OCI-LY7 (cell line): ENCODE measurements at regions not wholly inside any gene's neighbourhood (a gene's known extent, or its start where the extent isn't known, plus 50 kb on each side); places are given as distances from the start of the nearest gene placed in this dataset.

Source experiments
- BruUV-seq: library from RNA; stranded (reverse); fragments of 400-500 nt; replicated peaks from 2 replicates; lab custom pipeline; 2021; lab: Mats Ljungman, UMichigan
- CTCF ChIA-PET: fragments of 300-600 bp; sonication (Branson Sonifier 250); formaldehyde crosslinking; loops from one replicate; lab custom pipeline; 2022; ENCODE audit warnings: antibody characterized with exemption; ENCODE audit not compliant: unreplicated experiment; lab: Charles Lee
- POLR2A ChIA-PET: fragments of 300-600 bp; sonication (Branson Sonifier 250); formaldehyde crosslinking; loops from one replicate; lab custom pipeline; 2022; ENCODE audit warnings: antibody characterized with exemption; lab: Charles Lee
- DNase-seq: peaks from one replicate; pipeline ENCODE4 v3.0.0-alpha.2; 2015; ENCODE audit warnings: low spot score
- H2AFZ ChIP-seq: fragments of 200-600 bp; sonication (generic), shearing (Covaris generic); 2 replicates; pipeline ENCODE4 v1.6.1; 2014; ENCODE audit warnings: mild to moderate bottlenecking, antibody characterized with exemption, low read length, moderate library complexity
- H3K27ac ChIP-seq: fragments of 200-600 bp; sonication (generic); 2 replicates; pipeline ENCODE4 v1.5.1; 2014; ENCODE audit warnings: mixed run types, low read depth, mild to moderate bottlenecking, moderate library complexity, low read length, inconsistent platforms; ENCODE audit not compliant: poor library complexity, severe bottlenecking
- H3K36me3 ChIP-seq: fragments of 200-600 bp; sonication (generic); 2 replicates; pipeline ENCODE4 v1.6.1; 2014; ENCODE audit warnings: mild to moderate bottlenecking, antibody characterized with exemption, low read length, moderate library complexity, mixed read lengths; ENCODE audit not compliant: insufficient read depth
- H3K4me1 ChIP-seq: fragments of 200-600 bp; sonication (generic); 2 replicates; pipeline ENCODE4 v1.5.1; 2014; ENCODE audit warnings: mild to moderate bottlenecking, low read length; ENCODE audit not compliant: insufficient read depth, poor library complexity, severe bottlenecking
- H3K4me2 ChIP-seq: fragments of 200-600 bp; sonication (generic); 2 replicates; pipeline ENCODE4 v1.6.1; 2014; ENCODE audit warnings: mild to moderate bottlenecking, low read length
- H3K4me3 ChIP-seq: fragments of 200-600 bp; sonication (generic); 2 replicates; pipeline ENCODE4 v1.5.1; 2014; ENCODE audit warnings: mild to moderate bottlenecking, low read depth, low read length; ENCODE audit not compliant: poor library complexity, severe bottlenecking
- H3K79me2 ChIP-seq: fragments of 200-600 bp; sonication (generic); 2 replicates; pipeline ENCODE4 v1.6.1; 2016; ENCODE audit warnings: low read depth, mild to moderate bottlenecking, low read length, moderate library complexity, mixed read lengths; ENCODE audit not compliant: insufficient read depth
- H3K9me2 ChIP-seq: fragments of 200-600 bp; sonication (generic); 2 replicates; pipeline ENCODE4 v1.6.1; 2016; ENCODE audit warnings: mild to moderate bottlenecking, low read length, mixed read lengths; ENCODE audit not compliant: insufficient read depth
- H3K9me3 ChIP-seq: fragments of 200-600 bp; sonication (generic); 2 replicates; pipeline ENCODE4 v1.6.1; 2014; ENCODE audit warnings: mild to moderate bottlenecking, mixed run types, low read length, mixed read lengths
- H4K20me1 ChIP-seq: fragments of 200-600 bp; sonication (generic); 2 replicates; pipeline ENCODE4 v1.6.1; 2014; ENCODE audit warnings: mild to moderate bottlenecking, antibody characterized with exemption, low read length, moderate library complexity, mixed read lengths; ENCODE audit not compliant: insufficient read depth
- EZH2phosphoT487 ChIP-seq: fragments of 200-600 bp; sonication (generic); IDR thresholded peaks from 2 replicates; pipeline ENCODE4 v1.6.1; 2018; ENCODE audit warnings: low read depth, borderline replicate concordance, mild to moderate bottlenecking, mixed run types, antibody characterized with exemption, low read length, moderate library complexity, mixed read lengths
- intact Hi-C: fragments of 100-400 bp; cut with micrococcal nuclease; formaldehyde crosslinking; loops from one replicate; pipeline ENCODE4 v1.10.0; 2022; ENCODE audit not compliant: unreplicated experiment
- TF ChIP-seq, protein P1 (sequence below): fragments of 200-600 bp; sonication (generic); conservative IDR thresholded peaks from 2 replicates; pipeline ENCODE4 v1.5.1; 2014; ENCODE audit warnings: mild to moderate bottlenecking, antibody characterized with exemption, low read length, moderate library complexity, mixed read lengths

DNA sequence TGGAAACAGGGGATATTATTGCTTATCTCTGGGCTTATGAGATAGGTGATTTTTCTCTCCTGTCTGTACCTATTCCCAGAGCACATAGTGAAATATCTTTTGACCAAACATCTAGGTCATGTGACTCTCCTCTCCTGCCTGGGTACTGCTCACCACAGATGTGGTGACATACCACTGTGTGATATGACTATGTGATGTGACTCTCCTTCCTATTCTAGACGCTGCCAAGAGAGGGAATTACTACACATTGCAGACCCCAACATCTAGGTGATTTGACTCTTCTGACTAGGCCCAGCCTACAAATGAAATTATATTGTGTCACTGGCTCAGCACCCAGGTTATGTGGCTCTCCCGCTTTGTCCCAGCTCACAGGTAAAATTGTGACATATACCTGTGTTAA lies 996.3 kb upstream of the TSPY4 start:
- Histone ChIP-seq H4K20me1 (no peaks in the 10 kb centered on the region), H3K4me1 (no peaks in the 10 kb centered on the region), H3K27ac (no peak overlapping the region), H3K36me3 (no peaks in the 10 kb centered on the region), H3K4me3 (no peak overlapping the region), H3K79me2 (no peaks in the 10 kb centered on the region), H3K9me3 (no peaks in the 10 kb centered on the region), H2AFZ (no peak overlapping the region), H3K9me2 (no peaks in the 10 kb centered on the region), H3K4me2 (no peak overlapping the region)
- no peak for TF ChIP-seq EZH2phosphoT487
- TF ChIP-seq, protein P1, sequence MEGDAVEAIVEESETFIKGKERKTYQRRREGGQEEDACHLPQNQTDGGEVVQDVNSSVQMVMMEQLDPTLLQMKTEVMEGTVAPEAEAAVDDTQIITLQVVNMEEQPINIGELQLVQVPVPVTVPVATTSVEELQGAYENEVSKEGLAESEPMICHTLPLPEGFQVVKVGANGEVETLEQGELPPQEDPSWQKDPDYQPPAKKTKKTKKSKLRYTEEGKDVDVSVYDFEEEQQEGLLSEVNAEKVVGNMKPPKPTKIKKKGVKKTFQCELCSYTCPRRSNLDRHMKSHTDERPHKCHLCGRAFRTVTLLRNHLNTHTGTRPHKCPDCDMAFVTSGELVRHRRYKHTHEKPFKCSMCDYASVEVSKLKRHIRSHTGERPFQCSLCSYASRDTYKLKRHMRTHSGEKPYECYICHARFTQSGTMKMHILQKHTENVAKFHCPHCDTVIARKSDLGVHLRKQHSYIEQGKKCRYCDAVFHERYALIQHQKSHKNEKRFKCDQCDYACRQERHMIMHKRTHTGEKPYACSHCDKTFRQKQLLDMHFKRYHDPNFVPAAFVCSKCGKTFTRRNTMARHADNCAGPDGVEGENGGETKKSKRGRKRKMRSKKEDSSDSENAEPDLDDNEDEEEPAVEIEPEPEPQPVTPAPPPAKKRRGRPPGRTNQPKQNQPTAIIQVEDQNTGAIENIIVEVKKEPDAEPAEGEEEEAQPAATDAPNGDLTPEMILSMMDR: no peak
- POLR2A ChIA-PET: no interaction called here
- BruUV-seq: no TSS peak
- DNase-seq: no peak
- CTCF ChIA-PET: no interaction called here
- intact Hi-C loops: no loop called here

DNA sequence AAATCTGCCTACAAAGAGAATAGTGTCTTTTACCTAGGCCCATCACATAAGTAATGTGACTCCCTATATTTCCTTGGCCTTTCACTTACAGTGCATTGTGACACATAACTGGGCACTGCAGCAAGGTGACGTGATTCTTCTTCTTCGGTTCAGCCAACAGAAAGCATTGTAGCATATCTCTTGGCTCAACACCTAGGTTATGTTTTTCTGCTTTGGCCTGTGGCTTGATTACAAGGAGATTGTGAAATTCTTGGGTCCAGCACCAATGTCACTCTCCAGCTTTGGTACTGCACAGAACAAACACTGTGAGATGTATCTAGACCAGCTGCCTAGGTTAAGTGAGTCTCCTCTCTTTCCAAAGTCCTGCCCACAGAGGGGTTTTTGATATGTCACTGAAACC lies 995.1 kb upstream of the TSPY4 start:
- no peaks in the 10 kb centered on the region for H3K79me2 ChIP-seq
- no peaks in the 10 kb centered on the region for H3K36me3 ChIP-seq
- no peaks in the 10 kb centered on the region for H3K4me1 ChIP-seq
- no TSS peak for BruUV-seq
- H3K4me3 ChIP-seq: no peak overlapping the region
- H3K9me2 ChIP-seq: no peaks in the 10 kb centered on the region
- no peak overlapping the region for H2AFZ ChIP-seq
- no peak for DNase-seq
- no peak for TF ChIP-seq EZH2phosphoT487
- TF ChIP-seq, protein P1: no peak
- intact Hi-C loops: no loop called here
- ChIA-PET CTCF (no interaction called here), POLR2A (no interaction called here)
- no peaks in the 10 kb centered on the region for H4K20me1 ChIP-seq
- H3K4me2 ChIP-seq: no peak overlapping the region
- no peaks in the 10 kb centered on the region for H3K9me3 ChIP-seq
- H3K27ac ChIP-seq: no peak overlapping the region

DNA sequence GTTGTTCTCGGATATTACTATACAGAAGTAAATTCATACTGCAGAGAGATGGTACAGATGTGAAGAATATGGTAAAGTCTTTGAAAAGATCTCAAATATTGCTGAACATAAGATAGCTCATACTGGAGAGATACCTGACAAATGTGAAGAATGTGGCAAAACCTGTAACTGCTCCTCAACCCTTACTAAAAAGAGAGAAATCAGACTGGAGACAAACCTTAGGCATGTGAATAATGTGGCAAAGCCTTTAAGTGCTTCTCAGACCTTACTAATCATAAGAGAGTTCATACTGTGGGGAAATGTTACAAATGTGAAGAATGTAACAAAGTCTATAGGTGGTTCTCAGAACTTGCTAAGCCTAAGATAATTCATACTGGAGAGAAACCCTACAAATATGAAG lies 986.0 kb upstream of the TSPY4 start:
- H3K9me2 ChIP-seq: no peaks in the 10 kb centered on the region
- BruUV-seq: no TSS peak
- no peaks in the 10 kb centered on the region for H3K79me2 ChIP-seq
- H3K4me3 ChIP-seq: no peak overlapping the region
- no peak overlapping the region for H2AFZ ChIP-seq
- POLR2A ChIA-PET: interaction anchor here (0.6 to 0.8 kb wide), 2 partner anchors 258 to 325 kb away, joined by 3 read pairs; no protein-coding TSS in a partner anchor
- no peaks in the 10 kb centered on the region for H4K20me1 ChIP-seq
- no peaks in the 10 kb centered on the region for H3K4me1 ChIP-seq
- intact Hi-C loops: no loop called here
- no peaks in the 10 kb centered on the region for H3K36me3 ChIP-seq
- CTCF ChIA-PET: no interaction called here
- H3K4me2 ChIP-seq: no peak overlapping the region
- no peaks in the 10 kb centered on the region for H3K9me3 ChIP-seq
- H3K27ac ChIP-seq: no peak overlapping the region
- DNase-seq: no peak
- TF ChIP-seq EZH2phosphoT487: no peak
- TF ChIP-seq, protein P1: no peak
